Omental fat pad (tissue), 3 donors: ENCODE measurements at regions not wholly inside any gene's neighbourhood (a gene's known extent, or its start where the extent isn't known, plus 50 kb on each side); places are given as distances from the start of the nearest gene placed in this dataset.

ENCODE experiments used
- ATAC-seq: fragments of 150-250 bp; one replicate; pipeline ENCODE4 v1.9.1; 2016; ENCODE audit warnings: mild to moderate bottlenecking, moderate library complexity; ENCODE audit not compliant: low FRiP score
- DNase-seq: peaks from one replicate; pipeline ENCODE4 v3.0.0-alpha.2; 2019; ENCODE audit warnings: low spot score
- CTCF ChIP-seq, 3 donors: fragments of 450-650 bp; IDR thresholded peaks; one replicate each; pipeline ENCODE4 v1.5.1; 2016 to 2017; ENCODE audit warnings: antibody characterized with exemption in 3 of 3, mild to moderate bottlenecking in 3 of 3, moderate library complexity in 2 of 3

GRCh38 chr18:1213126-1213525, 308.5 kb downstream of the ADCYAP1 start:
- DNase-seq (no peak), ATAC-seq (no peak)
- no peak for TF ChIP-seq CTCF (IDR thresholded peaks at IDR 0.05)

- no peak for ATAC-seq
Measured at GRCh38 chr18:1222880-1223279, 318.2 kb downstream of the ADCYAP1 start.

GRCh38 chr18:1227025-1227424, 322.4 kb downstream of the ADCYAP1 start:
- TF ChIP-seq CTCF (IDR thresholded peaks at IDR 0.05) = no peak
- ATAC-seq = no peak
- no peak for DNase-seq

More at GRCh38 chr18:1222880-1223279, 318.2 kb downstream of the ADCYAP1 start:
- DNase-seq = no peak
- TF ChIP-seq CTCF (IDR thresholded peaks at IDR 0.05) = no peak

- no peak for ATAC-seq
- DNase-seq = no peak
- TF ChIP-seq CTCF (IDR thresholded peaks at IDR 0.05) = no peak
Measured at GRCh38 chr18:1229634-1230033, 325.0 kb downstream of the ADCYAP1 start.

GRCh38 chr18:1232867-1233266, 328.2 kb downstream of the ADCYAP1 start:
- no peak for ATAC-seq
- TF ChIP-seq CTCF (IDR thresholded peaks at IDR 0.05) = no peak
- no peak for DNase-seq

- no peak for ATAC-seq
- no peak for DNase-seq
- TF ChIP-seq CTCF (IDR thresholded peaks at IDR 0.05) = no peak
Measured at GRCh38 chr18:1240701-1241100, 336.0 kb downstream of the ADCYAP1 start.

GRCh38 chr18:1244397-1245122, 339.9 kb downstream of the ADCYAP1 start:
- ATAC-seq (no peak), DNase-seq (no peak)
- no peak for TF ChIP-seq CTCF (IDR thresholded peaks at IDR 0.05)
